Endothelial cell (in vitro differentiated cells): ENCODE measurements at regions not wholly inside any gene's neighbourhood (a gene's known extent, or its start where the extent isn't known, plus 50 kb on each side); places are given as distances from the start of the nearest gene placed in this dataset.

ENCODE experiments used
- DNase-seq: peaks from one replicate; pipeline ENCODE4 v3.0.0; 2021; ENCODE audit warnings: low spot score
- H3K27ac Mint-ChIP-seq: one replicate; pipeline ENCODE4 v1.8.0; 2021; ENCODE audit warnings: mixed read lengths, inconsistent platforms; ENCODE audit not compliant: unreplicated experiment
- H3K27me3 Mint-ChIP-seq: one replicate; pipeline ENCODE4 v1.8.0; 2021; ENCODE audit warnings: mild to moderate bottlenecking, moderate library complexity, mixed read lengths, inconsistent platforms; ENCODE audit not compliant: unreplicated experiment
- H3K36me3 Mint-ChIP-seq: one replicate; pipeline ENCODE4 v1.8.0; 2021; ENCODE audit warnings: mild to moderate bottlenecking, low read depth, mixed read lengths, inconsistent platforms; ENCODE audit not compliant: unreplicated experiment
- H3K4me1 Mint-ChIP-seq: one replicate; pipeline ENCODE4 v1.8.0; 2021; ENCODE audit warnings: mild to moderate bottlenecking, mixed read lengths, inconsistent platforms; ENCODE audit not compliant: unreplicated experiment
- H3K4me3 Mint-ChIP-seq: one replicate; pipeline ENCODE4 v1.8.0; 2021; ENCODE audit warnings: mild to moderate bottlenecking, mixed read lengths, inconsistent platforms; ENCODE audit not compliant: unreplicated experiment
- H3K9me3 Mint-ChIP-seq: one replicate; pipeline ENCODE4 v1.8.0; 2021; ENCODE audit warnings: mixed read lengths, inconsistent platforms; ENCODE audit not compliant: unreplicated experiment
- CTCF ChIP-seq: fragments of 200-600 bp; sonication (generic); IDR thresholded peaks from one replicate; pipeline ENCODE4 v1.5.0; 2021; ENCODE audit warnings: antibody characterized with exemption; ENCODE audit not compliant: unreplicated experiment

- H3K27me3 Mint-ChIP-seq, result no peaks in the 10 kb centered on the region
- H3K4me3 Mint-ChIP-seq, result no peak overlapping the region
- H3K9me3 Mint-ChIP-seq, result no peaks in the 10 kb centered on the region
- TF ChIP-seq CTCF, result no peak
- DNase-seq, result peak; percentile 11
- H3K27ac Mint-ChIP-seq, result no peak overlapping the region
- H3K4me1 Mint-ChIP-seq, result no peaks in the 10 kb centered on the region
- H3K36me3 Mint-ChIP-seq, result no peaks in the 10 kb centered on the region
Observed at GRCh38 chr7:108973075-108973474, 403.4 kb downstream of the DNAJB9 start.

- no peak for DNase-seq
- H3K36me3 Mint-ChIP-seq, result no peaks in the 10 kb centered on the region
- TF ChIP-seq CTCF, result no peak
- no peak overlapping the region for H3K4me3 Mint-ChIP-seq
- no peaks in the 10 kb centered on the region for H3K4me1 Mint-ChIP-seq
- H3K27ac Mint-ChIP-seq, result no peak overlapping the region
- no peaks in the 10 kb centered on the region for H3K9me3 Mint-ChIP-seq
- no peaks in the 10 kb centered on the region for H3K27me3 Mint-ChIP-seq
Observed at GRCh38 chr7:108974641-108975040, 405.0 kb downstream of the DNAJB9 start.

GRCh38 chr7:108985037-108985436, 415.4 kb downstream of the DNAJB9 start:
- H3K27me3 Mint-ChIP-seq, result no peaks in the 10 kb centered on the region
- no peak for TF ChIP-seq CTCF
- no peaks in the 10 kb centered on the region for H3K36me3 Mint-ChIP-seq

GRCh38 chr7:108989319-108989718, 419.6 kb downstream of the DNAJB9 start:
- Mint-ChIP-seq H3K9me3 (no peaks in the 10 kb centered on the region), H3K27ac (no peak overlapping the region), H3K27me3 (no peaks in the 10 kb centered on the region), H3K4me1 (peaks cover 5% of the 10 kb centered on the region), H3K4me3 (no peak overlapping the region), H3K36me3 (no peaks in the 10 kb centered on the region)
- DNase-seq, result no peak
- TF ChIP-seq CTCF, result no peak

More at GRCh38 chr7:108985037-108985436, 415.4 kb downstream of the DNAJB9 start:
- H3K4me1 Mint-ChIP-seq, result no peaks in the 10 kb centered on the region
- no peak for DNase-seq
- no peak overlapping the region for H3K4me3 Mint-ChIP-seq
- H3K9me3 Mint-ChIP-seq, result no peaks in the 10 kb centered on the region
- H3K27ac Mint-ChIP-seq, result no peak overlapping the region

- Mint-ChIP-seq H3K4me3 (no peak overlapping the region), H3K27ac (no peak overlapping the region), H3K27me3 (no peaks in the 10 kb centered on the region), H3K4me1 (no peaks in the 10 kb centered on the region), H3K9me3 (no peaks in the 10 kb centered on the region), H3K36me3 (no peaks in the 10 kb centered on the region)
- DNase-seq, result no peak
- TF ChIP-seq CTCF, result no peak
Observed at GRCh38 chr7:108997480-108997879, 427.8 kb downstream of the DNAJB9 start.
